ENCODE measurements at regions not wholly inside any gene's neighbourhood (a gene's known extent, or its start where the extent isn't known, plus 50 kb on each side); places are given as distances from the start of the nearest gene placed in this dataset.

DNA sequence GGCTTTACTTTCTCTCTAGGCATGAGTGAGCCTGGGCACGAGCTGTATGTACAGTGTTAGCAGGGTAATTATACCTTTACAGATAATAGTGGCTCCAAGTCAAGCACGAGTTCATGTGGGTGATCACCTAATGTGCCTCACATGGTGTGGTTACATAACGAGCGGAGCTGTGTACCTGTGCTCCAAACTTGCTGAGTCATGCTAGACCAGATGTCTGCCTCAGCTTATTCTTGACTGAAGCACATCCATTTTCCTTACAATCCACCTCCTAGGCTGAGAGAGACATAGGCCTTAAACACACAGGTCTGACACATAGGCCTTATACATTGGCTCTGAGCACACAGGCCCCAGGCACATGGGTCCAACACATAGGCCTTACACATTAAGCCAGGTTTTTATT lies 426.6 kb downstream of the GPAT3 start:
- TF ChIP-seq TCF7 (IDR thresholded peaks at IDR 0.05; ENCODE audit: borderline replicate concordance) (no peak), RFX5 (IDR thresholded peaks at IDR 0.05; ENCODE audit: low read depth, low read length) (no peak), SPI1 (IDR thresholded peaks at IDR 0.05; ENCODE audit: borderline replicate concordance, insufficient read depth, low read depth, low read length) (no peak), MEF2A (IDR thresholded peaks at IDR 0.05; ENCODE audit: insufficient read depth, low read depth, low read length) (no peak), ZNF217 (IDR thresholded peaks at IDR 0.05) (no peak), NRF1 (conservative IDR thresholded peaks at IDR 0.05; ENCODE audit: low read depth, low read length) (no peak), RUNX3 (IDR thresholded peaks at IDR 0.05; ENCODE audit: low read length) (no peak), TAF1 (IDR thresholded peaks at IDR 0.05; ENCODE audit: borderline replicate concordance, low read depth, low read length) (no peak), EP300 (IDR thresholded peaks at IDR 0.05; ENCODE audit: borderline replicate concordance in 1 of 2, control insufficient read depth in 1 of 2, low read depth in 2 of 2, low read length in 2 of 2) (no peak), CHD1 (IDR thresholded peaks at IDR 0.05; ENCODE audit: low read depth, low read length) (no peak), FOS (IDR thresholded peaks at IDR 0.05; ENCODE audit: borderline replicate concordance, extremely low read depth, insufficient read length) (no peak)
- TF ChIP-seq, protein P1, sequence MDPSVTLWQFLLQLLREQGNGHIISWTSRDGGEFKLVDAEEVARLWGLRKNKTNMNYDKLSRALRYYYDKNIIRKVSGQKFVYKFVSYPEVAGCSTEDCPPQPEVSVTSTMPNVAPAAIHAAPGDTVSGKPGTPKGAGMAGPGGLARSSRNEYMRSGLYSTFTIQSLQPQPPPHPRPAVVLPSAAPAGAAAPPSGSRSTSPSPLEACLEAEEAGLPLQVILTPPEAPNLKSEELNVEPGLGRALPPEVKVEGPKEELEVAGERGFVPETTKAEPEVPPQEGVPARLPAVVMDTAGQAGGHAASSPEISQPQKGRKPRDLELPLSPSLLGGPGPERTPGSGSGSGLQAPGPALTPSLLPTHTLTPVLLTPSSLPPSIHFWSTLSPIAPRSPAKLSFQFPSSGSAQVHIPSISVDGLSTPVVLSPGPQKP (IDR thresholded peaks at IDR 0.05; ENCODE audit: low read depth, low read length): no peak
- TF ChIP-seq, protein P2, sequence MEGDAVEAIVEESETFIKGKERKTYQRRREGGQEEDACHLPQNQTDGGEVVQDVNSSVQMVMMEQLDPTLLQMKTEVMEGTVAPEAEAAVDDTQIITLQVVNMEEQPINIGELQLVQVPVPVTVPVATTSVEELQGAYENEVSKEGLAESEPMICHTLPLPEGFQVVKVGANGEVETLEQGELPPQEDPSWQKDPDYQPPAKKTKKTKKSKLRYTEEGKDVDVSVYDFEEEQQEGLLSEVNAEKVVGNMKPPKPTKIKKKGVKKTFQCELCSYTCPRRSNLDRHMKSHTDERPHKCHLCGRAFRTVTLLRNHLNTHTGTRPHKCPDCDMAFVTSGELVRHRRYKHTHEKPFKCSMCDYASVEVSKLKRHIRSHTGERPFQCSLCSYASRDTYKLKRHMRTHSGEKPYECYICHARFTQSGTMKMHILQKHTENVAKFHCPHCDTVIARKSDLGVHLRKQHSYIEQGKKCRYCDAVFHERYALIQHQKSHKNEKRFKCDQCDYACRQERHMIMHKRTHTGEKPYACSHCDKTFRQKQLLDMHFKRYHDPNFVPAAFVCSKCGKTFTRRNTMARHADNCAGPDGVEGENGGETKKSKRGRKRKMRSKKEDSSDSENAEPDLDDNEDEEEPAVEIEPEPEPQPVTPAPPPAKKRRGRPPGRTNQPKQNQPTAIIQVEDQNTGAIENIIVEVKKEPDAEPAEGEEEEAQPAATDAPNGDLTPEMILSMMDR (IDR thresholded peaks at IDR 0.05 in 2 of 3, conservative IDR thresholded peaks at IDR 0.05 in 1 of 3; ENCODE audit: control insufficient read depth in 2 of 3, extremely low read depth in 1 of 3, insufficient read depth in 1 of 3, low read depth in 3 of 3, low read length in 3 of 3): no peak
- TF ChIP-seq, protein P3, sequence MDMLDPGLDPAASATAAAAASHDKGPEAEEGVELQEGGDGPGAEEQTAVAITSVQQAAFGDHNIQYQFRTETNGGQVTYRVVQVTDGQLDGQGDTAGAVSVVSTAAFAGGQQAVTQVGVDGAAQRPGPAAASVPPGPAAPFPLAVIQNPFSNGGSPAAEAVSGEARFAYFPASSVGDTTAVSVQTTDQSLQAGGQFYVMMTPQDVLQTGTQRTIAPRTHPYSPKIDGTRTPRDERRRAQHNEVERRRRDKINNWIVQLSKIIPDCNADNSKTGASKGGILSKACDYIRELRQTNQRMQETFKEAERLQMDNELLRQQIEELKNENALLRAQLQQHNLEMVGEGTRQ (IDR thresholded peaks at IDR 0.05; ENCODE audit: borderline replicate concordance, low read depth, low read length): no peak
